CD4-positive, CD25-positive, alpha-beta regulatory T cell (primary cell): ENCODE measurements at regions not wholly inside any gene's neighbourhood (a gene's known extent, or its start where the extent isn't known, plus 50 kb on each side); places are given as distances from the start of the nearest gene placed in this dataset.

Source experiments
- ATAC-seq, 2 donors: fragments of 150-1000 bp; cut with Tn5 transposase; one replicate each; pipeline ENCODE4 v1.10.0; 2021; ENCODE audit warnings: low read depth in 2 of 2, moderate number of reproducible peaks in 2 of 2, moderate library complexity in 1 of 2
- DNase-seq, 3 donors: peaks; one replicate each; pipeline versions ENCODE4 v3.0.0 to v3.0.0-alpha.2; 2012 to 2022; ENCODE audit warnings: mixed read lengths in 1 of 3
- H3K27ac ChIP-seq: one replicate; pipeline ENCODE4 v1.7.0; 2013; ENCODE audit warnings: mild to moderate bottlenecking, low read length; ENCODE audit not compliant: insufficient read depth, poor library complexity, severe bottlenecking
- H3K27me3 ChIP-seq: one replicate; pipeline ENCODE4 v1.7.0; 2013; ENCODE audit warnings: low read length; ENCODE audit not compliant: control insufficient read depth, insufficient read depth
- H3K36me3 ChIP-seq: one replicate; pipeline ENCODE4 v1.7.0; 2013; ENCODE audit warnings: mild to moderate bottlenecking, low read length, moderate library complexity; ENCODE audit not compliant: control insufficient read depth, insufficient read depth
- H3K4me1 ChIP-seq: 2 replicates; pipeline ENCODE4 v1.7.0; 2013; ENCODE audit warnings: mild to moderate bottlenecking, low read length; ENCODE audit not compliant: insufficient read depth, control insufficient read depth, poor library complexity, severe bottlenecking
- H3K4me3 ChIP-seq: one replicate; pipeline ENCODE4 v1.7.0; 2013; ENCODE audit warnings: low read depth, mild to moderate bottlenecking, low read length, moderate library complexity
- H3K9me3 ChIP-seq, 2 experiments: 1 replicate in 1 of 2; 2 replicates in 1 of 2; pipeline ENCODE4 v1.7.0; 2013; ENCODE audit warnings: low read length in 2 of 2, mild to moderate bottlenecking in 1 of 2, moderate library complexity in 1 of 2; ENCODE audit not compliant: control insufficient read depth in 2 of 2
- H3K27ac Mint-ChIP-seq, 3 donors: one replicate each; pipeline ENCODE4 v1.8.0; 2020 to 2022; ENCODE audit warnings: mild to moderate bottlenecking in 3 of 3, mixed read lengths in 3 of 3, moderate library complexity in 2 of 3
- H3K27me3 Mint-ChIP-seq: one replicate; pipeline ENCODE4 v1.8.0; 2022; ENCODE audit warnings: mild to moderate bottlenecking, mixed read lengths
- H3K36me3 Mint-ChIP-seq: one replicate; pipeline ENCODE4 v1.8.0; 2020; ENCODE audit warnings: mixed read lengths
- H3K4me1 Mint-ChIP-seq, 4 donors: one replicate each; pipeline ENCODE4 v1.8.0; 2020 to 2022; ENCODE audit warnings: mixed read lengths in 4 of 4, mild to moderate bottlenecking in 1 of 4
- H3K4me3 Mint-ChIP-seq, 4 donors: one replicate each; pipeline ENCODE4 v1.8.0; 2020 to 2022; ENCODE audit warnings: mild to moderate bottlenecking in 4 of 4, mixed read lengths in 4 of 4, moderate library complexity in 3 of 4
- H3K9me3 Mint-ChIP-seq, 7 donors: one replicate each; pipeline ENCODE4 v1.8.0; 2020 to 2022; ENCODE audit warnings: mixed read lengths in 7 of 7, mild to moderate bottlenecking in 3 of 7, moderate library complexity in 2 of 7

DNA sequence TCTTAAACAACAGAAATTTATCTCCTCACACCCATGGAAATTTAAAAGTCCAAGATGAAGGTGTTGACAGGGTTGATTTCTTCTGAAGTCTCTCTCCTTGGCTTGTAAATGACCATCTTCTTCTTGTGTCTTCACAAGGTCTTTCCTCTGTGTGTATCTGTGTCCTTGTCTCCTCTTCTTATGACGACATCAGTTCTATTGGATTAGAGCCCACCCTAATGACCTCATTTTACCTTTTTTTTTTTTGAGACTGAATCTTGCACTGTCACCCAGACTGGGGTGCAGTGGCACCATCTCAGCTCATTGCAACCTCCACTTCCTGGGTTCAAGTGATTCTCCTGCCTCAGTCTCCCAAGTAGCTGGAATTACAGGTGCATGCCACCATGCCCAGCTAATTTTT, 429.0 kb upstream of the CDH5 start:
- Histone ChIP-seq H3K4me3 (no peak overlapping the region), H3K27me3 (no peaks in the 10 kb centered on the region), H3K27ac (no peak overlapping the region), H3K4me1 (no peaks in the 10 kb centered on the region), H3K36me3 (no peaks in the 10 kb centered on the region), H3K9me3 (no peaks in the 10 kb centered on the region)
- Mint-ChIP-seq H3K36me3 (no peaks in the 10 kb centered on the region), H3K4me3 (no peak overlapping the region), H3K27ac (no peak overlapping the region), H3K4me1 (no peaks in the 10 kb centered on the region), H3K27me3 (no peaks in the 10 kb centered on the region), H3K9me3 (peaks cover 0 to 4% (median 1%) of the 10 kb centered on the region in 7 donors)
- ATAC-seq (no peak), DNase-seq (no peak)

DNA sequence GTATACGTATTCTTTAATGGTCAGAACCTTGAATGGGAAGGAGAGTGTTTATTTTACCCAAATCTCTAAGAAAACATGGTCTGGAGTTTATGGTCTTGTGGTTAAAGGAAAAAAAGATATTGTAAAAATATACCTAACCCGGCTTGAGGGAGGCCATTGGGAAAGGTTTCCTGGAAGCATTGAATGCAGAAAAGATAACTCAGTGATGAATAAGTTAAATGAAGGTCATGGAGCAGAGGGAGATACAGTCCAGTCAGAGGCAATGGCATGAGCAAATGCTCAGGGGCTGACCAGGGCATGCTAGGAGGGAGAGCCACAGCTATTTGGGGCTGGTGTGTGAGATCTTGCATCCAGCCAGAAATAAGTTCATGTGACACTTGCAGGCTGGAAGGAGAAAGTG, 430.4 kb upstream of the CDH5 start:
- DNase-seq (no peak), ATAC-seq (no peak)
- H3K27me3 ChIP-seq = no peaks in the 10 kb centered on the region
- H3K9me3 ChIP-seq = no peaks in the 10 kb centered on the region
- no peak overlapping the region for H3K27ac ChIP-seq
- no peak overlapping the region for H3K4me3 ChIP-seq
- H3K4me1 ChIP-seq = no peaks in the 10 kb centered on the region
- Mint-ChIP-seq H3K27ac (no peak overlapping the region), H3K27me3 (no peaks in the 10 kb centered on the region), H3K9me3 (peaks cover 0 to 4% (median 1%) of the 10 kb centered on the region in 7 donors), H3K36me3 (no peaks in the 10 kb centered on the region), H3K4me1 (no peaks in the 10 kb centered on the region), H3K4me3 (no peak overlapping the region)
- H3K36me3 ChIP-seq = no peaks in the 10 kb centered on the region

GRCh38 chr16:65934443-65934842, 432.0 kb upstream of the CDH5 start:
- Histone ChIP-seq H3K4me3 (no peak overlapping the region), H3K36me3 (no peaks in the 10 kb centered on the region), H3K27ac (no peak overlapping the region), H3K4me1 (no peaks in the 10 kb centered on the region), H3K9me3 (no peaks in the 10 kb centered on the region), H3K27me3 (no peaks in the 10 kb centered on the region)
- no peak for DNase-seq
- no peaks in the 10 kb centered on the region for H3K27me3 Mint-ChIP-seq
- no peak overlapping the region for H3K4me3 Mint-ChIP-seq
- peaks cover 0 to 11% (median 6%) of the 10 kb centered on the region in 7 donors for H3K9me3 Mint-ChIP-seq
- H3K4me1 Mint-ChIP-seq = no peaks in the 10 kb centered on the region
- no peak overlapping the region for H3K27ac Mint-ChIP-seq
- ATAC-seq = no peak
- no peaks in the 10 kb centered on the region for H3K36me3 Mint-ChIP-seq

DNA sequence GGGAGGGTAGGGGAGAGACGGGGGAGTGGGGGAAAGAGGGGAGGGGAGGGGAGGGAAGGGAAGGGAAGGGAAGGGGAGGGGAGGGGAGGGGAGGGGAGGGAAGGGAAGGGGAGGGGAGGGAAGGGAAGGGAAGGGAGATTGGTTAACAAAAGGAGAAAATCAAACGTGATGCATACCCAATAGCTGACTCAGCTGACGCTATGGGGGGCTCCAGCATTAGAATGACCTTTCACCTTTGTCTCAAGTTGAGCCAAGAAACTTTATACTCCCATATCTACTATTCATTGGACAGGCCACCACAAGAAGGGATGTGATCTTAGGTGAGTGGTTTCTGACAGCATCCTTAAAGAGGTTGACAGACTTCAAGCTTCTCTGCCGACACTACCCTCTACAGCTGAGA, 432.8 kb upstream of the CDH5 start:
- H3K36me3 ChIP-seq = no peaks in the 10 kb centered on the region
- ATAC-seq = no peak
- no peaks in the 10 kb centered on the region for H3K27me3 ChIP-seq
- H3K27ac ChIP-seq = no peak overlapping the region
- peaks cover 4% of the 10 kb centered on the region for H3K27me3 Mint-ChIP-seq
- H3K4me1 ChIP-seq = no peaks in the 10 kb centered on the region
- no peak overlapping the region for H3K4me3 ChIP-seq
- DNase-seq = no peak
- no peaks in the 10 kb centered on the region for H3K9me3 ChIP-seq
- peaks cover 0 to 11% (median 6%) of the 10 kb centered on the region in 7 donors for H3K9me3 Mint-ChIP-seq
- H3K4me1 Mint-ChIP-seq = no peaks in the 10 kb centered on the region
- no peak overlapping the region for H3K4me3 Mint-ChIP-seq
- H3K27ac Mint-ChIP-seq = no peak overlapping the region
- no peaks in the 10 kb centered on the region for H3K36me3 Mint-ChIP-seq

- H3K4me3 Mint-ChIP-seq = no peak overlapping the region
- no peaks in the 10 kb centered on the region for H3K4me1 Mint-ChIP-seq
- Histone ChIP-seq H3K4me3 (no peak overlapping the region), H3K27me3 (no peaks in the 10 kb centered on the region), H3K4me1 (no peaks in the 10 kb centered on the region), H3K36me3 (no peaks in the 10 kb centered on the region), H3K27ac (no peak overlapping the region), H3K9me3 (no peaks in the 10 kb centered on the region)
- DNase-seq = no peak
- no peak for ATAC-seq
- no peak overlapping the region for H3K27ac Mint-ChIP-seq
- peaks cover 4% of the 10 kb centered on the region for H3K27me3 Mint-ChIP-seq
- peaks cover 0 to 18% (median 6%) of the 10 kb centered on the region in 7 donors for H3K9me3 Mint-ChIP-seq
- no peaks in the 10 kb centered on the region for H3K36me3 Mint-ChIP-seq
Observed at GRCh38 chr16:65932350-65933072, 434.0 kb upstream of the CDH5 start.

GRCh38 chr16:65922923-65923322, 443.6 kb upstream of the CDH5 start:
- ATAC-seq (no peak), DNase-seq (no peak)
- H3K9me3 ChIP-seq = no peaks in the 10 kb centered on the region
- no peaks in the 10 kb centered on the region for H3K4me1 ChIP-seq
- Mint-ChIP-seq H3K27me3 (no peaks in the 10 kb centered on the region), H3K4me3 (no peak overlapping the region), H3K36me3 (no peaks in the 10 kb centered on the region), H3K27ac (no peak overlapping the region), H3K4me1 (no peaks in the 10 kb centered on the region), H3K9me3 (peaks cover 0 to 3% (median 2%) of the 10 kb centered on the region in 7 donors)
- H3K4me3 ChIP-seq = no peak overlapping the region
- H3K27me3 ChIP-seq = no peaks in the 10 kb centered on the region
- H3K27ac ChIP-seq = no peak overlapping the region
- H3K36me3 ChIP-seq = no peaks in the 10 kb centered on the region

DNA sequence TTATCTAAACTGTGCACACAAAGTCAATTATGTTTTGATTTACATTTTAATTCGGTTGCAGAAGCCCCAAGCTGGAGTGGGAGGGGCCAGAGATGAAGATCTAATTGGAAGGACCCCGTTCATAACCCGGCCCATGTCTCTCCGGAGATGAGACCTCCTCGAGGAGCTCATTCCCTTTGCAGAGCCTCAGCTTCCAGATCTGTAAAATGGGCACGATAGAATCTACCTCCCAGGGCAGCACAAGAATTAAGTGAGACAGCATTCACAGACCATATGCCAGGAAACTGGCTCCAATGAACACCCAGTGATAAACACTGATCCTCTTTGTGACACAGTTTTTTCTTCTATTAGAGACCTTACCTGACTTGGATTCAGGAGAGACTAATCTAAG, 446.5 kb upstream of the CDH5 start:
- Histone ChIP-seq H3K4me1 (no peaks in the 10 kb centered on the region), H3K4me3 (no peak overlapping the region), H3K36me3 (no peaks in the 10 kb centered on the region), H3K27ac (no peak overlapping the region), H3K27me3 (no peaks in the 10 kb centered on the region), H3K9me3 (no peaks in the 10 kb centered on the region)
- Mint-ChIP-seq H3K9me3 (peaks cover 0 to 5% (median 2%) of the 10 kb centered on the region in 7 donors), H3K36me3 (no peaks in the 10 kb centered on the region), H3K27me3 (no peaks in the 10 kb centered on the region), H3K4me3 (no peak overlapping the region), H3K27ac (no peak overlapping the region), H3K4me1 (no peaks in the 10 kb centered on the region)
- ATAC-seq (no peak), DNase-seq (no peak)
